D721Med (cell line): ENCODE measurements at regions not wholly inside any gene's neighbourhood (a gene's known extent, or its start where the extent isn't known, plus 50 kb on each side); places are given as distances from the start of the nearest gene placed in this dataset.

Source experiments
- DNase-seq: peaks from one replicate; pipeline ENCODE4 v3.0.0; 2011; ENCODE audit warnings: low spot score; ENCODE audit not compliant: insufficient read length
- FAIRE-seq: peaks from 2 replicates; lab custom pipeline; 2011; peaks lifted over from hg19 to GRCh38; lab: Jason Lieb, UNC
- CTCF ChIP-seq: IDR thresholded peaks from 2 replicates; pipeline ENCODE4 v1.5.1; 2012; ENCODE audit warnings: mild to moderate bottlenecking, control low read depth; ENCODE audit not compliant: insufficient read depth; ENCODE audit errors: missing control alignments

GRCh38 chr14:36056845-36057244 lies 119.7 kb downstream of the PTCSC3 start:
- no peak for FAIRE-seq
- DNase-seq, result no peak
- TF ChIP-seq CTCF, result no peak

GRCh38 chr14:36055681-36056225 lies 120.8 kb downstream of the PTCSC3 start:
- DNase-seq (no peak), FAIRE-seq (no peak)
- no peak for TF ChIP-seq CTCF

- DNase-seq, result no peak
- TF ChIP-seq CTCF, result no peak
- FAIRE-seq, result no peak
Measured at GRCh38 chr14:36055052-36055378, 121.5 kb downstream of the PTCSC3 start.

GRCh38 chr14:36054353-36055051 lies 122.0 kb downstream of the PTCSC3 start:
- no peak for FAIRE-seq
- no peak for DNase-seq
- no peak for TF ChIP-seq CTCF

- TF ChIP-seq CTCF, result no peak
- FAIRE-seq, result no peak
- DNase-seq, result no peak
Measured at GRCh38 chr14:36052681-36053080, 123.8 kb downstream of the PTCSC3 start.

- TF ChIP-seq CTCF, result no peak
- FAIRE-seq, result no peak
Measured at GRCh38 chr14:36052063-36052462, 124.5 kb downstream of the PTCSC3 start.

GRCh38 chr14:36048667-36049066 lies 127.9 kb downstream of the PTCSC3 start:
- TF ChIP-seq CTCF, result no peak
- no peak for FAIRE-seq

More at GRCh38 chr14:36052063-36052462, 124.5 kb downstream of the PTCSC3 start:
- no peak for DNase-seq

More at GRCh38 chr14:36048667-36049066, 127.9 kb downstream of the PTCSC3 start:
- DNase-seq, result no peak
